KMS-11 (cell line): ENCODE measurements at regions not wholly inside any gene's neighbourhood (a gene's known extent, or its start where the extent isn't known, plus 50 kb on each side); places are given as distances from the start of the nearest gene placed in this dataset.

Source experiments
- H2AFZ ChIP-seq: fragments of 200-600 bp; sonication (generic); 2 replicates; pipeline ENCODE4 v1.6.1; 2016; ENCODE audit warnings: antibody characterized with exemption, mixed run types, low read depth
- H3K27ac ChIP-seq: fragments of 200-600 bp; sonication (generic); 2 replicates; pipeline ENCODE4 v1.6.1; 2016; ENCODE audit warnings: mild to moderate bottlenecking, mixed run types
- H3K27me3 ChIP-seq: fragments of 200-600 bp; sonication (generic); 2 replicates; pipeline ENCODE4 v1.6.1; 2017; ENCODE audit warnings: mild to moderate bottlenecking, low read depth, mixed run types, moderate library complexity; ENCODE audit not compliant: insufficient read depth
- H3K36me3 ChIP-seq: fragments of 200-600 bp; sonication (generic); 2 replicates; pipeline ENCODE4 v1.6.1; 2017; ENCODE audit warnings: mild to moderate bottlenecking, mixed run types; ENCODE audit not compliant: insufficient read depth
- H3K4me1 ChIP-seq: fragments of 200-600 bp; sonication (generic); 2 replicates; pipeline ENCODE4 v1.6.1; 2016; ENCODE audit warnings: mild to moderate bottlenecking, low read depth, mixed run types; ENCODE audit not compliant: poor library complexity, severe bottlenecking
- H3K4me2 ChIP-seq: fragments of 200-600 bp; sonication (generic); 2 replicates; pipeline ENCODE4 v1.7.0; 2016; ENCODE audit warnings: mild to moderate bottlenecking, mixed run types
- H3K4me3 ChIP-seq: fragments of 200-600 bp; sonication (generic); IDR thresholded peaks from 2 replicates; pipeline ENCODE4 v1.6.1; 2017; ENCODE audit warnings: low read depth, low read length, mixed read lengths; ENCODE audit not compliant: insufficient read depth
- H3K79me2 ChIP-seq: fragments of 200-600 bp; sonication (generic); 2 replicates; pipeline ENCODE4 v1.6.1; 2016; ENCODE audit warnings: low read depth, mixed run types; ENCODE audit not compliant: insufficient read depth
- H3K9ac ChIP-seq: fragments of 200-600 bp; sonication (generic); 2 replicates; pipeline ENCODE4 v1.6.1; 2016; ENCODE audit warnings: mild to moderate bottlenecking, mixed run types
- H4K20me1 ChIP-seq: fragments of 200-600 bp; sonication (generic); 2 replicates; pipeline ENCODE4 v1.6.1; 2016; ENCODE audit warnings: mild to moderate bottlenecking, mixed run types; ENCODE audit not compliant: insufficient read depth
- CTCF ChIP-seq: fragments of 200-600 bp; sonication (generic); conservative IDR thresholded peaks from 2 replicates; pipeline ENCODE4 v1.6.1; 2017; ENCODE audit warnings: low read depth, mild to moderate bottlenecking, antibody characterized with exemption, low read length, moderate library complexity, mixed read lengths

- Histone ChIP-seq H2AFZ (no peak overlapping the region), H3K36me3 (no peaks in the 10 kb centered on the region), H3K4me1 (no peaks in the 10 kb centered on the region), H3K9ac (no peak overlapping the region), H4K20me1 (no peaks in the 10 kb centered on the region), H3K4me2 (no peak overlapping the region), H3K4me3 (no peak overlapping the region), H3K27ac (no peak overlapping the region), H3K79me2 (no peaks in the 10 kb centered on the region), H3K27me3 (no peaks in the 10 kb centered on the region)
- no peak for TF ChIP-seq CTCF
These were observed 192.5 kb upstream of the PDE3A start for GRCh38 chr12:20175704-20176388.

- Histone ChIP-seq H4K20me1 (no peaks in the 10 kb centered on the region), H3K27me3 (no peaks in the 10 kb centered on the region), H3K4me1 (no peaks in the 10 kb centered on the region), H3K36me3 (no peaks in the 10 kb centered on the region), H3K79me2 (no peaks in the 10 kb centered on the region), H3K27ac (no peak overlapping the region), H3K4me2 (no peak overlapping the region), H2AFZ (no peak overlapping the region), H3K4me3 (no peak overlapping the region), H3K9ac (no peak overlapping the region)
- TF ChIP-seq CTCF: no peak
These were observed 186.7 kb upstream of the PDE3A start for GRCh38 chr12:20181416-20182180.

GRCh38 chr12:20183563-20183962, 184.8 kb upstream of the PDE3A start:
- Histone ChIP-seq H3K9ac (no peak overlapping the region), H3K79me2 (no peaks in the 10 kb centered on the region), H3K4me3 (no peak overlapping the region), H3K4me2 (no peak overlapping the region), H3K27me3 (no peaks in the 10 kb centered on the region), H3K27ac (no peak overlapping the region), H3K4me1 (no peaks in the 10 kb centered on the region), H3K36me3 (no peaks in the 10 kb centered on the region), H4K20me1 (no peaks in the 10 kb centered on the region), H2AFZ (no peak overlapping the region)
- no peak for TF ChIP-seq CTCF

GRCh38 chr12:20184514-20184913, 183.8 kb upstream of the PDE3A start:
- Histone ChIP-seq H3K9ac (no peak overlapping the region), H2AFZ (no peak overlapping the region), H3K4me3 (no peak overlapping the region), H3K36me3 (no peaks in the 10 kb centered on the region), H3K4me1 (no peaks in the 10 kb centered on the region), H4K20me1 (no peaks in the 10 kb centered on the region), H3K27me3 (no peaks in the 10 kb centered on the region), H3K27ac (no peak overlapping the region), H3K4me2 (no peak overlapping the region), H3K79me2 (no peaks in the 10 kb centered on the region)
- TF ChIP-seq CTCF: no peak
